GM21515 (cell line): ENCODE measurements at regions not wholly inside any gene's neighbourhood (a gene's known extent, or its start where the extent isn't known, plus 50 kb on each side); places are given as distances from the start of the nearest gene placed in this dataset.

Experiments used
- ATAC-seq: cut with Tn5 transposase; IDR thresholded peaks from one replicate; pipeline ENCODE4 v1.9.1; 2021; ENCODE audit not compliant: unreplicated experiment

DNA sequence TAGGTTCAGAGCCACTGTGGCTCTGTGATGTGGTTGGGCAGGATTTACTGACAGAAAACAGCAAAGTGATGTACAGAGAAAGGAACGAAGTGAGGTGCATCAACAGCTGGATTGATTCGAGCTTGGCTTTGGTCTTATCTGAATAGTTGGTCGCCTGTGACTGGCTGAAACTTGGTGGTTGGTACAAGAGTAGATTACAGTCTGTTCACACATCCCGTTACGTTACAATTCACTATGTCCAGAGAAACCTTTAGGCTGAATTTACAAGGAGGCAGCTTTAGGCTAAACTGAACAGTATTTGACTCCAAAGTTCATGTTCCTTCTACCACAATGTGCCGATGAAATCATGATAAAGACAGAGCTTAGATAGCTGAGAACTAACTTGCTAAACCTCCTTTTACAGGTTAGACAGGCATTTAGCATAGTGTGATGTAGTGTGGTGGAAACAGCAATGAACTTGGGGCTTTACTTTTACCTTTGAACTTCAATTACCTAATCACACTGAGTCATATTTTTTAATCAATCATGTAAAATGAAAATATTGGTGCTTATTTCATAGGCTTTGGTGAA is 210.2 kb upstream of the PUM3 start:
- no peak for ATAC-seq

DNA sequence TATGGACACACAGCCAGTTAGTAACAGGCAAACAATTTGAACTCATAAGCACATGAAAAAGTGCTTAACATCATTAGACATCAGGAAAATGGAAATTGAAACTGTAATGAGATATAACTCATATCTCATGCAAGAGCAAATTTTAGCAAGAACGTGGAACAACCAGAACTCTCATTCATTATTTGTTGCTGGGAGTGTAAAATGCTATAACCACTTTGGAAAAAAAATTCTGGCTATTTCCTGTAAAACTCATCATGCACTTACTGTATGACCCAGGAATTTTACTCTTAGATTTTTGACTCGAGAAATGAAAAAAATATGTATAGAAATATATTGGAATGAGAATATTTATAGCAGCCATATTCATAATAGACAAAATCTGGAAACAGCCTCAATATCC is 205.7 kb upstream of the PUM3 start:
- ATAC-seq = no peak

DNA sequence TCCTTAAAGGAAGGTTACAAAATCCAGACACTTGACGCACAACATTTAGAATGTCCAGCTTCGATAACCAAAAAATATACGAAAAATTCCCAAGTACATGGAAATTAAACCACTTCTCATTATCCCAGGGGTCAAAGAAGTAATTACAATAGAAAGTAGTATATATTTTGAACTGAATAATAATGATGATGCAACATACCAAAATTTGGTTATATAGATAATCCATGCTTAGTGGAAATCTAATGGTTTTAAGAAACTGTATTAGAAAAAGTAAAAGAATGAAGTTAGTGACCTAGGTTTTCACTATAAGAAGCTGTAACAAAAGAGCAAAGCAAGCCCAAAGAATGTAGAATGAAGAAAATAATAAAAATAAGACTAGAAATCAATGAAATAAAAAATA is 204.0 kb upstream of the PUM3 start:
- ATAC-seq = no peak

DNA sequence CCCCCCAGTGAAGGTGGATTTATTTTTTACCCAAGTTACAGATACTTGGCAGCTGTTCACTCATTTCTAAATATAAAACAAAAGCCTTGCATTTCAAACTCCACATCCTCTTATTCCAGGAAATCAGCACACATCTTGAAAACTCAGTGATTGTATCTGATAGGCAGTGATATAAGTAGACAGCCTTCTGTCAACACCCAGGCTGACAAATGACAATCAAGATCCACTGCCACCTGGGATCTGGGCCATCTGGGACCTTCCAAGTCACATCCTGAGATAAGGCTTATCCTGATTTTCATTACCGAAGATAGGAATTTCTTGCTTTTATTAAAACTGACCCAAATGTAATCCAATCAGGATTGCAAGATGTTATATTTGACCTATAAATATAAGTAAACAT is 201.3 kb upstream of the PUM3 start:
- ATAC-seq = no peak

DNA sequence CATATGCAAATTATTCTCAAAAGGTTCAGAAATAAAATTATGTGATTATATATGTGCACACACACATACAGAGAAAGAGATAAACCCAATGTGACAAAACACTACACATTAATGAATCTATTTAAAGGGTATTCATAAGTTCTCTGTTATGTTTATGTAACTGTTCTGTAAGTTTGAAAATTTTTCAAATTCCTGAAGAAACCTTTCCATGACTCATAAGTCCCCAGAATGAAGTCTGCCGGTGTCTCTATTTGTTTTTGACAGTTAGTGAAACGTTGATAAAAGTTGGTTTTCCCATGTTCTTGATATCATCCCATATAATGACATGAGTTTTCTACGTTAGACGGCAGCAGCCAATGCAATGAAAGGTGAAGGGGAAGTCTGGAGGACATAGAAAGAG is 199.5 kb upstream of the PUM3 start:
- no peak for ATAC-seq

DNA sequence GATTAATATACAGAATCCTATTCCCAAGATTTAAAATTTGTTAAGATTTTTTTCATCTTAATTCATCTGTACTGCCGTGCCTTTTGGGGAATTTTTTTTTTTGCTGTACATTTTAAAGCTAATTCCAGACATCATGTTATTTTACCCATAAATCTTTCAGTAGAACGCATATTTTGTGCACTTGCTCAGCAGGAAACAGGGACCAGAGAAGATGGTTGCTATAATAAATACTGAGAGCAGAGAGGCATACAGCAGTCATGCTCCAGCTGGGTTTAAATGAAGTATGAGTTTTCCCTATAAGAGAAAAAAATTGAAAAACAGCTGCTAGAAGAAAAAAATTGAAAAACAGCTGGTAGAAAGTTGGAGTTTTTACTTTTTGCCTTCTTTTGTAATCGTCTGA is 196.9 kb upstream of the PUM3 start:
- no peak for ATAC-seq

DNA sequence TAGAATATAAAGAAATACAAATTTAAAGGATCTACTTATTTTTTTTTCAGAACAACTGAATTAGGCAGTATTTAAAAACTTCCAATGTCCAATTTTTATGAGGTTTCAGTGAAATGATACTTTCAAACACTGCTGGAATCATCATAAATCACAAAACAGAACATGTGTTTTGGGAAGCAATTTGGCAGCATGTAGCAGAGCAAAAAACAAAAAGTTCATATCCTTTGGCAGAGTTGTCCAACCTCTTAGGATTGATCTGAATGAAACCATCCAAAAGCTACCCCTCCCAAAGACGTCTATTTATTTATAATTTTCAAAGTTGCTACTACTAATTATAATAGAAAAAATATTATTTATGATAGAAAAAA is 192.4 kb upstream of the PUM3 start:
- no peak for ATAC-seq

DNA sequence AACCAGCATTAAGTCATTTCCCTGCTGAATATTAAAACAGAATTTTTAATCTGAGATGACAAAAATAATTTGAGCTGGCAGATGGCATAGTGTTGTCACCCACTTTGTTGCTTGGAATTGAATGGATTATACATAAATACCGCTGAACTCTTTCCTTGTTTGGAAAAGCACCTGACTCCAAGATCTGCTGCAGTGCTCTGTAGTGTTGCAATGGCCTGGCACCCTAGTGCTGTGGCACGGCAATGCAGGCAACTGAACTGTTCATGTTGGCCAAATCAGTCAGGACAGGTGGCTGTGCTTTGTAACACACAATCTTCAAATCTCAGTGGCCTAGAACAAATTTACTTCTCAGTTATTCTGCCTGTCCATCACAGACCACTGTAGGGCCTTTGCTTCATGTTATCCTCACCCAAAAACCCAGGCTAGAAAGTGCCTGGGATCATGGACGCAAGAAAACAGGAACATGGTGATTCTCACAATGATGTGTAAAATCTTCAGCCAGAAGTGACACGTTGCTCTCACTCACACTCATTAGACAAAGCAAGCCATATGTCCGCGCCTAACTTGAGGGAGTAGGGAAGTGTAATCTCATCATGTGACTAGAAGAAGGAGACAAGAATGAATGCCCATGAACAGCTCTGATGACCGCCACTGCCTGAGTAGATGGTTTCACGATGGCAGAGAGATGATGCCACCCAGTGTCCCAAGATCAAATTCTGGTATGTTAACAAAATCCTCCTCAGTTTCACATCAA is 191.9 kb upstream of the PUM3 start:
- ATAC-seq = no peak

DNA sequence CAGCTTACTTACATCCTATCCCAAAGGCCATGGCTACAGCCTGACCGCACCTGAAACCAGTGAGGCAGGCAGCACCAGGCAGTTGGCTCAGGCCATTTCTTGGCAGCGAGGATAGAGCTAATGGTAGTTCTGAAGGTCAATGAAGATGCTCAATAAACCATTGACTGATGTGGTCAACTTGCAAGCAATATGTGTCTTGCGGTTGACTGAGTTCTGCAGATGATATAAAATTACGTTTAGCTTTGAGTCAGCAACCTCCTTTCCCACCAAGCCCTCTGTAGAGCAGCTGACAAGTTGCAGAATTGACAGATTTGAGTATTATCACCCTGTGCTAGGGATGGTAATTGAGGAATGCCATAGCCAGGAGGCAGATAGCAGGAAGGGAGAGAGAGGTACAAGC is 189.0 kb upstream of the PUM3 start:
- peak; percentile 46 for ATAC-seq

DNA sequence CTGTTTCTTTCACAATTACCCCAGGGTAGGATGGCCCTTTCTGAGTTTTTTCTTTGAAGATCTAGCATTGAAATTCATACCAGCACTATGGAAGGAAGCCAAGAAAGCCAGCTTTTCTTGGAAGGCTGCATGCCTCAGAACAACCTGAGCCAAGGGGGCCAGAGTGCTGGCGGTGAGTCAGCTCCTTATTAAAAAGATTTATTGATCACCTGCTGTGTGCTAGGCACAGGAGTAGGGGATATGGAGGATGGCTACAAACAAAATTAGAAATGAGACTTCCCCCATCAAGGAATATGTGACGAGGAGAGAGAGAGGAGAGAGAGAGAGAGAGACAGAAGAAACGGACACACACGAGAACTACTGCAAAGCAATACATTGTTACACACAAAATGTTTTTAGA is 184.6 kb upstream of the PUM3 start:
- ATAC-seq = no peak

DNA sequence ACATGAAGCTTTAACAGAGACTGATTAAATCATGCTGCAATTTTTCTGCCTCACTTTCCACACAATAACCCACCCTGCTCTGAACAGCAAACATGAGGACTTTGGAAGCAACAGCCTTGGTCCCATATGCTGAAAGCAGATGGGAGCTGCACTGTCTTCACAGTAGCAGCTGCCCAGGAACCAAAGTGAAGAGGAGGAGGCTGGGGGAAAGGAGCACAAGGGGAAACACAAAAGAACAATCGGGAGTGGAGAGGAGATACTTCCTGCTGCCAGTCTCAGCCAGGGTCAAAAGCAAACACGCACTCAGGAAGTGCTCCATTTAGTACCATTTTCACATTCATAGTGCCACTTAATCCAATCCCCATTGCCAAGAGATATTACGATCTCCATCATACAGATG is 183.3 kb upstream of the PUM3 start:
- no peak for ATAC-seq

DNA sequence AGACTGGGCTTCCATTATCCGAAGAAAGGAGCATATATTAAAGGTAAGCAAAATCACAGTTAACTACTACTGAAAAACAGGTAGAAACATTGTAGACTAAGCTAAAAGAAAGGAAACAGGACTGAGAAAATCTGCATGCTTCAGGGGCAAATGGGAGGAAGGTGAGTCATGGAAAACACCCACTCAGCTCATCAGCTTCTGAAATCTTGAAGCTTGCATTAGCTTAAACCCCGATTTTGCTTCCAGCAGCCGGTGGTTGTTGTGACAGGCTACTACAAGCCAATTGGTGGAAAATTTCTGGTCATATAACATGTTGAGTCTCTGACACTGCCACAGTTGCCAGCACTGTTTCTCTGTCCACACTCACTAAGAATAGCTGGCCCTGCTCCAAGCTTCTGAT is 179.6 kb upstream of the PUM3 start:
- ATAC-seq = no peak

DNA sequence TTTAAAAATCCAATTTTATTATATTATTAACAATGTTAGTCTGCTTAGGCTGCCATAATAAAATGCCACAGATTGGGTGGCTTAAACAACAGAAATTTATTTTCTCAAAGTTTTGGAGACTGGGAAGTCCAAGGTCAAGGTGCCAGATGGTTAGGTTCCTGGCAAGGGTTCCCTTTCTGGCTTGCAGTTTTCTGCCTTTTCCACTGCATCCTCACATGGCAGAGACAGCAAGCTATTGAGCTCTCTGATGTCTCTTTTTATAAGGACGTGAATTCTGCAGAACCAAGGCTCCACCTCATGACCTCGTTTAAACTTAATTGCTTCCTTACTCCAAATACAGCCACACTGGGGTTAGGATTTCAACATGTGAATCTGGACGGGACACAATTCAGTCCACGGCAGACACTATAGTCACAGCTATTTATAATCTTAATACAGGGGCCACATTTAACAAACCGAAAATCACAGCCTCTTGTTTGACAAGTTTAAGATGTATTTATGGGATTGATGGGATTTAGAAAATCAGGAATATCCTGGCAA is 174.9 kb upstream of the PUM3 start:
- ATAC-seq = no peak

DNA sequence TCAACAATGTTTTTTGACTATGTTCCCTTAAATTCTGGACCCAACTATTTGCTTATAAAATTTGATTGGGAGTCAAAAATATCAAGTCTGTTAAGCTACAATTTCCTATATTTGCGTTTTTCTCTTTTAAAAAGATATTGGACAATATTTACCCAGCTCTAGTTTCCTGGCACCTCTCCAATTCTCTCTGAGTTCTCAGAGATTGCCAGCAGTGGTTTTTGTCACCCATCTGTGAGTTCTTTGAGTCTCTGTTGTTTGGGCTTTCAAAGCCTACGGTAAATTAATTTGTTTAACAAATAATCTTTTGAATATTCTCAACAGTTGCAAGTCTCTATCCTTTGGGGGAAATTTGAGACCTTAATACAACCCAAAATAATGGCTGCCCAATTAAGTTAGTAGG is 174.2 kb upstream of the PUM3 start:
- no peak for ATAC-seq

DNA sequence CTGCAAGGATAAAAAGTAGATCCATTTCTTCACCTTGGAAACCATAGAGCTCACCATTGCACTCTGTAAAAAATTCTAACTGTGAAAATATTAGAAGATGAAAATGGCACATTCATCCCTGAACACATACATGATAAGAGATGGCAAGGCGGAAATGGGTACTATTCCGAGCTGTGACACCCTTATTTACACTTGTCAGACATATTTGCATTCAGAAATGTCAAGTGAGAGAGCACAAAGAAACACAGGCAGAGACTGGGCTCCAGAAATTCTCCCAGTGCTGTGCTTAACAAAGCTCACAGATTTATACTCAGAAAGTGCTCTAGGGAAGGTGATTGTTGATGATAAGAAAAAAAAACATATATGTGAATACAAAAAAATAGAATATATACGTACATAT is 170.3 kb upstream of the PUM3 start:
- no peak for ATAC-seq

DNA sequence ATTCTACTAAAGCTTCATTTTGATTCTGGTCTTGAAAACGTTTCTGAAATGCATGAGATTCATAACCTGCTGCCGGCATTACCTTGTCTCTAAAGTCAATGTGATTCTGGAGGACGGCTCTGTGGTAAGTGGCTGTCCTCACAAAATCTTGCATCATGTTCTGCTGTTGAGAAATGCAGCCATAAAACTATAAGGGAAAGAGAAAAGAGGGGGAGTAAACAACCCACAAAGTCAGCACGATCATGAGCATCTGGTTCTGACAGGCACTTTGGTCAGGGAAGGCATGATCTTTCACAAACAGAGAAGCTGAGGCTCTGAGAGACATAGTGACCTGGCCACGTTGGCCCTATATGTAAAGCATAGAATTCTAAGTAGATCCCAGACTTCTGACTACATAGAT is 168.9 kb upstream of the PUM3 start:
- no peak for ATAC-seq

DNA sequence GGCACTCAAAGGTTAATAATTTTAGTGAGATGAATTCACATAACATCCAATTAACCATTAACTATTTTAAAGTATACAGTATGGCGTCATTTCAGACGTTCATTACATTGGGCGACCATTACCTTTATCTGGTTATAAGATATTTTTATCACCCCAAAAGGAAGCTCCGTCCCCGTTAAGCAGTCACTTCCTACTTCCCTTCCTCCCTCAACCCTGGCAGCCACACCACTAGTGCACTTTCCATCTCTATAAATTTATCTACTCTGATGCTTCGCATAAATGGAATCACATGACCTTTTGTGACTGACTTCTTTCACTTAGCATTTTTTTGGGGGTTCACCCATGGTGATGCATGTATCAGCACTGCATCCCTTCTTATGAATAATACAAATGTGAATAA is 168.3 kb upstream of the PUM3 start:
- no peak for ATAC-seq

DNA sequence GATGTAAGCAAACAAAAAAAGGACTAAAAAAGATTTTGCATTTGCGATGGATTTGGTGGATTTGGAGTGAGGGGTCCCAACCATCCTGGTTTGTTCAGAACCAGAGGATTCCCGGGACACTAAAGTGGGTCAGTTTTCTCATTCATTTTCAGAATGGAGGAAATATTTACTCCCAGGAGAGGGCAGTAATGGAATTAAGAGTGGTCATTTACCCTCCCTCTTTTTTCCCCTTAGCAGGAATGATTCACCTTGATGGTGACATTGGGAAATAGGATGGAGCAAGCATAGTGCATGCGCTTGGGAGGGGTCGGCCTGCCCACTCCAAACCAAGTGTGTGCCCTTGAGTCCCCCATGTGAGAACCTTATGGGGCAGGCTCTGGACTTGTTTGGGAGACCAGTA is 164.2 kb upstream of the PUM3 start:
- no peak for ATAC-seq

DNA sequence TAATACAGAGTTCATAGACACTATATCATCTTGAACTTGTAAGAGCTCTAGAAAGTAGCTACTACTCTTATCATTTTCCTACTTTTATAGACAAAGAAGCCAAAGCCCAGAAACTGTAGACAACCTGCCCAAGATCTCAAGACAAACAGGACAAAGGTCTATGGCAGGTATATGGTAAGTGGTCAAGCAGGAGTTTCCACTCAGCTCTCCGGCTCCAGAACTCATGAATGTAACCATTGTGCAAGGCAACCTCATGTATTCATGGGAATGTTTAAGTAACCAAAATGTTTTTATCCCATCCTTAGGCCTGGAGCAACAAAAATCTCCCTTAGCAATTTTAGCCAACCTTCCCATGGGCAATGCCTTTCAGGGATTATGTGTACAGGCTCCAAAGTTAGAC is 163.4 kb upstream of the PUM3 start:
- no peak for ATAC-seq

DNA sequence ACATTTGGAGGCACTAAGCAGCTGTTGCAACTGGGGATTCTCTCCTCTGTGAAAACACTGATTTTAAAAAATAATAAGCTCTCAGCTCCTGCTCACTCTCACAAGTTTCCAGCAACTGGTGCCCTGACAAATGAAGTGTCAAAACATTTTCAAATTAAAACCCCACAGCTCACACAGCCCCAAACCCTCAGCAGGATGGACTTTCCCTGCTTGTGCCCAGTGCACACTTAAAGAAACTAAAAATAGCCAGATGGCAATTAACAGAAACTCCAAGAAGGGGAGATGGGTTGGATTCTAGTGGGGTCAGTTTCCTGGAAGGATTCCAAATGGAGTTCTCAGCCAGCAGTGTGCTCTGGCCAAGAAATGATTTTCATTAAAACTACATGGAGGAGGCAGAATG is 163.0 kb upstream of the PUM3 start:
- no peak for ATAC-seq

DNA sequence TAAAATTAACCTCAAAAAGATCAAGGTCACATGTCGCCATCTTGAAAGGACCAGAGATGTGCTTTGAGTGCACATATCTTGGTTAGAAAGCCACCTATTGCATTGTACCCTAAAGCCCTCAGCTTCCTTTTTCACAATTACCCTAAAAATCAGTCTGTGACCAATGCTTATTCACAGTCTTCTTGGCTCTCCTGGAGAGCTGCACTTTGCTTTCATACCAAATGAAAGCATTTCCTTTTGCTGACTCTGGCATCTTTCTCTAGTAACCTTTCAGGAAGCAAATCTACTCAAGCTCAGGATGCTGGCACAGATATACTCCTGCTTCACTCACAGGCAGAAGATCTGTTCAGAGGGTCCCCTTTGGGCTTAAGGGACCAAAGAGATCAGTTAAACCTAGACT is 160.7 kb upstream of the PUM3 start:
- ATAC-seq = no peak

DNA sequence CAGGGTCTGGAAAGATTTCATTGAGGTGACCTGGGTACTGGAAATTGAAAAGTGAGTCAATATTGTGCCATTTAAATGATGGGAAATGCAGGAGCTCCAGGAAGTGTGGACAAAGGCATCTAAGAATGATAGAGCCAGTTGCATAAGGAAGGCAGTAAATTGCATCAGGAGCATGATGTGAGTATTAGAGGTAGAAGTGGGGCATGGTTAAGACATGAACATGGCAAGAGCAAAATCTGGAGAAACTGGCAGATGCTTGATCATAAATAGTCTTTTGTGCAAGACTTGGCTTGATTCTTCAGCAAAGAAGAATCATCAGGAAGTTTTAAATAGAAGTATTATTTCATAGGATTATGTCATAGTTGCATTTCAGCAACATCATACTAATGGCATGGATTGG is 157.4 kb upstream of the PUM3 start:
- no peak for ATAC-seq

DNA sequence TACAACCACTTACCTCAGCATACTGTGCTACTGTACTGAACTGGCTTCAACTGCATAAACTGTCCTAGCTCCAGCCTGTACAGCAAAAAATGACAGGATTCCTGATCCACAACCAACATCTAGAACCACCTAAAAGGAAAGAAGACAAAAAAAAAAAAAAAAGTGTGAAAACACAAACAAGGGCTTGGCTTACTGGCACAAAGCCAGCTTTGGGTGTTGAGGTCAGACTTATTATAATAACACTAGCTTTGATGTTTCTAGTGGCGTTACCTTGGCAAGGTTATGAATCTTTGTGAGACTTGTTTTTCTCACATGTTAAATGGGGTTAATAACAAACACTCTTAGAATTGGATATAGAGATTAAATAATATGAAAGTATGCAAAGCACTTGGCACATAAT is 148.5 kb upstream of the PUM3 start:
- no peak for ATAC-seq
